Kidney (tissue), 13 donors: ENCODE measurements at regions not wholly inside any gene's neighbourhood (a gene's known extent, or its start where the extent isn't known, plus 50 kb on each side); places are given as distances from the start of the nearest gene placed in this dataset.

Experiments
- DNase-seq, 5 donors: peaks; one replicate each; pipeline ENCODE4 v3.0.0-alpha.2; 2013 to 2020
- FAIRE-seq: peaks from 2 replicates; lab custom pipeline; 2012; peaks lifted over from hg19 to GRCh38; lab: Jason Lieb, UNC
- H3K27ac ChIP-seq, 2 donors: one replicate each; pipeline ENCODE4 v1.7.0; 2013; ENCODE audit warnings: low read depth in 2 of 2, low read length in 2 of 2, inconsistent platforms in 1 of 2
- H3K27me3 ChIP-seq: one replicate; pipeline ENCODE4 v1.7.1; 2013; ENCODE audit warnings: low read length, inconsistent platforms; ENCODE audit not compliant: control insufficient read depth, insufficient read depth
- H3K36me3 ChIP-seq, 3 donors: one replicate each; pipeline versions ENCODE4 v1.7.0 to v1.7.1; 2013; ENCODE audit warnings: low read length in 3 of 3, control low read depth in 1 of 3, inconsistent platforms in 1 of 3; ENCODE audit not compliant: insufficient read depth in 3 of 3, control insufficient read depth in 2 of 3
- H3K4me1 ChIP-seq, 3 donors: one replicate each; pipeline versions ENCODE4 v1.7.0 to v1.7.1; 2013; ENCODE audit warnings: low read length in 3 of 3, inconsistent platforms in 1 of 3, low read depth in 1 of 3; ENCODE audit not compliant: control insufficient read depth in 2 of 3, insufficient read depth in 2 of 3
- H3K4me3 ChIP-seq, 3 donors: one replicate each; pipeline versions ENCODE4 v1.7.0 to v1.8.1; 2013; ENCODE audit warnings: low read length in 3 of 3, control low read depth in 1 of 3, inconsistent platforms in 1 of 3
- H3K9ac ChIP-seq, 3 donors: one replicate each; pipeline versions ENCODE4 v1.7.0 to v1.7.1; 2013; ENCODE audit warnings: low read length in 3 of 3, control low read depth in 1 of 3, inconsistent platforms in 1 of 3
- H3K9me3 ChIP-seq, 3 donors: one replicate each; pipeline versions ENCODE4 v1.7.0 to v1.7.1; 2013; ENCODE audit warnings: low read length in 3 of 3, control low read depth in 1 of 3, inconsistent platforms in 1 of 3; ENCODE audit not compliant: control insufficient read depth in 2 of 3, insufficient read depth in 1 of 3
- CTCF ChIP-seq: IDR thresholded peaks from 3 replicates; pipeline ENCODE4 v1.5.1; 2012; ENCODE audit warnings: mild to moderate bottlenecking, moderate library complexity, borderline replicate concordance; ENCODE audit not compliant: insufficient read depth; ENCODE audit errors: extremely low read depth
- intact Hi-C: fragments of 100-400 bp; cut with DNase I; formaldehyde crosslinking; loops from one replicate; pipeline ENCODE4 v1.11.1; 2022
- donor health status: control.
- donor health status: control.
- donor health status: control.
- donor health status: control.
- donor health status: control.
- donor health status: DM: yes; HTN: yes; CAD: no.
- donor health status: Normal renal cell carcinoma (clear cell type).

GRCh38 chr9:105143136-105143430, 101.4 kb upstream of the SLC44A1 start:
- intact Hi-C loops, result no loop called here
- Histone ChIP-seq H3K4me1 (peaks cover 0 to 3% (median 0%) of the 10 kb centered on the region in 3 donors), H3K27me3 (no peaks in the 10 kb centered on the region), H3K27ac (no peak overlapping the region), H3K4me3 (no peak overlapping the region), H3K36me3 (no peaks in the 10 kb centered on the region), H3K9ac (no peak overlapping the region), H3K9me3 (no peaks in the 10 kb centered on the region)
- DNase-seq (no peak), FAIRE-seq (no peak)
- no peak for TF ChIP-seq CTCF

- intact Hi-C loops, result no loop called here
- no peaks in the 10 kb centered on the region for H3K4me1 ChIP-seq
- H3K27me3 ChIP-seq, result no peaks in the 10 kb centered on the region
- no peak for TF ChIP-seq CTCF
- no peaks in the 10 kb centered on the region for H3K9me3 ChIP-seq
- no peak for DNase-seq
- no peak overlapping the region for H3K9ac ChIP-seq
- H3K27ac ChIP-seq, result no peak overlapping the region
- no peaks in the 10 kb centered on the region for H3K36me3 ChIP-seq
- H3K4me3 ChIP-seq, result no peak overlapping the region
- FAIRE-seq, result no peak
These were observed 100.4 kb upstream of the SLC44A1 start for GRCh38 chr9:105144076-105144475.

GRCh38 chr9:105144841-105145240, 99.6 kb upstream of the SLC44A1 start:
- no peak for FAIRE-seq
- Histone ChIP-seq H3K4me1 (no peaks in the 10 kb centered on the region), H3K36me3 (no peaks in the 10 kb centered on the region), H3K9ac (no peak overlapping the region), H3K27ac (no peak overlapping the region), H3K9me3 (no peaks in the 10 kb centered on the region), H3K27me3 (no peaks in the 10 kb centered on the region), H3K4me3 (no peak overlapping the region)
- intact Hi-C loops, result no loop called here
- no peak for DNase-seq
- TF ChIP-seq CTCF, result no peak

GRCh38 chr9:105146677-105147076, 97.8 kb upstream of the SLC44A1 start:
- Histone ChIP-seq H3K27me3 (no peaks in the 10 kb centered on the region), H3K27ac (no peak overlapping the region), H3K4me1 (no peaks in the 10 kb centered on the region), H3K4me3 (no peak overlapping the region), H3K9ac (no peak overlapping the region), H3K36me3 (no peaks in the 10 kb centered on the region), H3K9me3 (no peaks in the 10 kb centered on the region)
- TF ChIP-seq CTCF, result no peak
- FAIRE-seq (no peak), DNase-seq (peak in 1 of 5 donors; percentile 14)
- intact Hi-C loops, result no loop called here
